ENCODE measurements at regions not wholly inside any gene's neighbourhood (a gene's known extent, or its start where the extent isn't known, plus 50 kb on each side); places are given as distances from the start of the nearest gene placed in this dataset.
"Not testable (repeated sequence)": the region's sequence is repeated elsewhere in the genome, so short reads cannot be mapped to it uniquely, and the experiment has no call there.

GRCh38 chr11:45403521-45403920 lies 117.4 kb upstream of the SYT13 start:
- DNase-seq, result not testable (repeated sequence)

- no peak for DNase-seq
Measured at GRCh38 chr11:45402049-45402630, 116.0 kb upstream of the SYT13 start.

GRCh38 chr11:45400591-45400990 lies 114.5 kb upstream of the SYT13 start:
- DNase-seq, result no peak

- DNase-seq, result no peak
Measured at GRCh38 chr11:45399166-45399565, 113.0 kb upstream of the SYT13 start.

GRCh38 chr11:45398325-45398724 lies 112.2 kb upstream of the SYT13 start:
- no peak for DNase-seq

GRCh38 chr11:45396394-45396793 lies 110.3 kb upstream of the SYT13 start:
- no peak for DNase-seq

GRCh38 chr11:45395947-45396346 lies 109.8 kb upstream of the SYT13 start:
- DNase-seq, result no peak

GRCh38 chr11:45395421-45395820 lies 109.3 kb upstream of the SYT13 start:
- no peak for DNase-seq

GRCh38 chr11:45394294-45395085 lies 108.3 kb upstream of the SYT13 start:
- no peak for DNase-seq

GRCh38 chr11:45393826-45394225 lies 107.7 kb upstream of the SYT13 start:
- no peak for DNase-seq

- DNase-seq, result no peak
Measured at GRCh38 chr11:45393334-45393733, 107.2 kb upstream of the SYT13 start.

- no peak for DNase-seq
Measured at GRCh38 chr11:45392591-45393091, 106.5 kb upstream of the SYT13 start.

- DNase-seq, result no peak
Measured at GRCh38 chr11:45392154-45392553, 106.0 kb upstream of the SYT13 start.

- DNase-seq, result no peak
Measured at GRCh38 chr11:45391168-45391850, 105.2 kb upstream of the SYT13 start.

- DNase-seq, result no peak
Measured at GRCh38 chr11:45390407-45390806, 104.3 kb upstream of the SYT13 start.

GRCh38 chr11:45388472-45388871 lies 102.3 kb upstream of the SYT13 start:
- no peak for DNase-seq

GRCh38 chr11:45387885-45388284 lies 101.7 kb upstream of the SYT13 start:
- DNase-seq, result not testable (repeated sequence)

GRCh38 chr11:45386972-45387371 lies 100.8 kb upstream of the SYT13 start:
- DNase-seq, result no peak

- DNase-seq, result no peak
Measured at GRCh38 chr11:45385844-45386243, 99.7 kb upstream of the SYT13 start.

- DNase-seq, result no peak
Measured at GRCh38 chr11:45385423-45385822, 99.3 kb upstream of the SYT13 start.

GRCh38 chr11:45384711-45385241 lies 98.6 kb upstream of the SYT13 start:
- DNase-seq, result no peak

GRCh38 chr11:45384016-45384415 lies 97.9 kb upstream of the SYT13 start:
- DNase-seq, result no peak

- no peak for DNase-seq
Measured at GRCh38 chr11:45383224-45383623, 97.1 kb upstream of the SYT13 start.

Data from stimulated activated CD4-positive, alpha-beta T cell treated with anti-CD3 and anti-CD28 coated beads, Interleukin-12 subunit alpha, Interleukin-12 subunit beta, amount 100 ng/mL, for 4 hours (primary cell).